ENCODE measurements at regions not wholly inside any gene's neighbourhood (a gene's known extent, or its start where the extent isn't known, plus 50 kb on each side); places are given as distances from the start of the nearest gene placed in this dataset.
A peak's percentile ranks its signal among the peaks of the same experiment; 100 is the strongest.

- Histone ChIP-seq H3K27ac (no peak overlapping the region), H3K4me1 (no peaks in the 10 kb centered on the region), H3K4me2 (no peak overlapping the region), H3K9me3 (replicated peaks in 1 of 11) (no peaks in the 10 kb centered on the region; a peak in 1 of 22 replicates), H3K9ac (no peak overlapping the region), H3K27me3 (no peaks in the 10 kb centered on the region), H3K36me3 (no peaks in the 10 kb centered on the region), H4K20me1 (no peaks in the 10 kb centered on the region), H3K4me3 (no peak overlapping the region)
- no peak for TF ChIP-seq Cebpa-rat (IDR thresholded peaks at IDR 0.05)
Measured at GRCh38 chr3:160088492-160089137, 100.0 kb downstream of the IL12A start.

DNA sequence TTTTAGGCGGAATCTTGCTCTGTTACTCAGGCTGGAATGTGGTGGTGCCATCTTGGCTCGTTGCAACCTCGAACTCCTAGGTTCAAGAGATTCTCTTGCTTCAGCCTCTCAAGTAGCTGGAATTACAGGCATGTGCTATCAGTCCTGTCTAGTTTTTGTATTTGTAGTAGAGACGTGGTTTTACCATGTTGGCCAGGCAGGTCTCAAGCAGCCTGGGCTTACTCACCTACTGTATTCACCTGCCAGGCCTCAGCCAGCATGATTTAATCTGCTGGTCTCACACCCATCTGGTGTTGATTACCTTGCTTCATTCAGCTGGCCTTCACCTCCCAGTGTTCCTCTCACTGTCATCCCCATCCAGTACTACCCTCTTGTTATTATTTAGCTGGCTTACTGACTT is 102.0 kb downstream of the IL12A start:
- Histone ChIP-seq H3K9me3 (replicated peaks in 1 of 11) (no peaks in the 10 kb centered on the region; a peak in 1 of 22 replicates), H3K4me2 (no peak overlapping the region), H4K20me1 (no peaks in the 10 kb centered on the region), H3K9ac (no peak overlapping the region), H3K4me1 (no peaks in the 10 kb centered on the region), H3K36me3 (no peaks in the 10 kb centered on the region), H3K4me3 (no peak overlapping the region), H3K27ac (no peak overlapping the region), H3K27me3 (no peaks in the 10 kb centered on the region)
- TF ChIP-seq Cebpa-rat (IDR thresholded peaks at IDR 0.05): no peak

GRCh38 chr3:160091441-160091840 is 102.8 kb downstream of the IL12A start:
- Histone ChIP-seq H3K9ac (no peak overlapping the region), H3K36me3 (no peaks in the 10 kb centered on the region), H3K27ac (no peak overlapping the region), H4K20me1 (no peaks in the 10 kb centered on the region), H3K4me3 (no peak overlapping the region), H3K4me2 (no peak overlapping the region), H3K9me3 (replicated peaks in 1 of 11) (no peaks in the 10 kb centered on the region; a peak in 1 of 22 replicates), H3K4me1 (no peaks in the 10 kb centered on the region), H3K27me3 (no peaks in the 10 kb centered on the region)
- TF ChIP-seq Cebpa-rat (IDR thresholded peaks at IDR 0.05): no peak

GRCh38 chr3:160092760-160093159 is 104.1 kb downstream of the IL12A start:
- TF ChIP-seq Cebpa-rat (IDR thresholded peaks at IDR 0.05): no peak
- no peak overlapping the region for H3K27ac ChIP-seq
- no peaks in the 10 kb centered on the region for H3K36me3 ChIP-seq
- no peaks in the 10 kb centered on the region for H3K27me3 ChIP-seq
- peaks cover 0 to 5% (median under 1%) of the 10 kb centered on the region in 10 experiments; a peak in 9 of 20 replicates for H3K4me1 ChIP-seq
- no peak overlapping the region for H3K4me2 ChIP-seq
- H3K9me3 ChIP-seq (replicated peaks in 1 of 11): no peaks in the 10 kb centered on the region; a peak in 1 of 22 replicates
- H4K20me1 ChIP-seq: no peaks in the 10 kb centered on the region
- no peak overlapping the region for H3K4me3 ChIP-seq
- no peak overlapping the region for H3K9ac ChIP-seq

DNA sequence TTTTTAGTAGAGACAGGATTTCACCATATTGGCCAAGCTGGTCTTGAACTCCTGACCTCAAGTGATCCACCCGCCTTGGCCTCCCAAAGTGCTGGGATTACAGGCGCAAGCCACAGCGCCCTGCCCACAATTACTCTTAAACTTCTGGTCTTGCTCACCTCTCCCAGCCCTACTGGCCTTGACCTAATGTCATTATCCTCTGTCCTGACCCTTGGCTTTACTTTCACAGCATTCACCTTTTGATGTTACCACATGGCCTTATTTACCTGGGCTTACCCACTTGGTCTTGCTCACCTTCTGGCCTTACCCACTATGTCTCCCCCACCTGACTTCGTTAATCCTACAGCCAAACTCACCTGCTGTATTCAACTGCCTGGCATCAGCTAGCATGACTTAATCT is 105.9 kb downstream of the IL12A start:
- no peak for TF ChIP-seq Cebpa-rat (IDR thresholded peaks at IDR 0.05)
- Histone ChIP-seq H3K4me2 (no peak overlapping the region), H3K36me3 (no peaks in the 10 kb centered on the region), H3K9ac (no peak overlapping the region), H4K20me1 (no peaks in the 10 kb centered on the region), H3K4me3 (no peak overlapping the region), H3K9me3 (replicated peaks in 1 of 11) (no peaks in the 10 kb centered on the region; a peak in 1 of 22 replicates), H3K4me1 (peaks cover 0 to 23% (median 16%) of the 10 kb centered on the region in 10 experiments; a peak in 15 of 20 replicates), H3K27ac (no peak overlapping the region), H3K27me3 (no peaks in the 10 kb centered on the region)

GRCh38 chr3:160097478-160097877 is 108.8 kb downstream of the IL12A start:
- Histone ChIP-seq H3K36me3 (no peaks in the 10 kb centered on the region), H3K4me3 (no peak overlapping the region), H3K9me3 (replicated peaks in 1 of 11) (no peaks in the 10 kb centered on the region), H3K4me1 (peaks cover 0 to 29% (median 20%) of the 10 kb centered on the region in 10 experiments; a peak in 15 of 20 replicates), H4K20me1 (no peaks in the 10 kb centered on the region), H3K27ac (no peak overlapping the region; a peak in 1 of 22 replicates), H3K9ac (no peak overlapping the region), H3K27me3 (no peaks in the 10 kb centered on the region), H3K4me2 (peak overlapping the region in 5 of 11 experiments; percentile 39 to 69 (median 58); a peak in 5 of 22 replicates)
- no peak for TF ChIP-seq Cebpa-rat (IDR thresholded peaks at IDR 0.05)

- Histone ChIP-seq H3K9me3 (replicated peaks in 1 of 11) (no peaks in the 10 kb centered on the region), H3K27me3 (no peaks in the 10 kb centered on the region), H3K4me2 (peak overlapping the region in 7 of 11 experiments; percentile 35 to 71 (median 58); a peak in 12 of 22 replicates), H3K9ac (no peak overlapping the region), H3K4me3 (no peak overlapping the region), H3K4me1 (peaks cover 0 to 29% (median 20%) of the 10 kb centered on the region in 10 experiments; a peak in 15 of 20 replicates), H3K27ac (peak overlapping the region in 4 of 11 experiments; percentile 18 to 35 (median 26); a peak in 5 of 22 replicates), H4K20me1 (no peaks in the 10 kb centered on the region), H3K36me3 (no peaks in the 10 kb centered on the region)
- no peak for TF ChIP-seq Cebpa-rat (IDR thresholded peaks at IDR 0.05)
Measured at GRCh38 chr3:160098261-160098908, 109.8 kb downstream of the IL12A start.

DNA sequence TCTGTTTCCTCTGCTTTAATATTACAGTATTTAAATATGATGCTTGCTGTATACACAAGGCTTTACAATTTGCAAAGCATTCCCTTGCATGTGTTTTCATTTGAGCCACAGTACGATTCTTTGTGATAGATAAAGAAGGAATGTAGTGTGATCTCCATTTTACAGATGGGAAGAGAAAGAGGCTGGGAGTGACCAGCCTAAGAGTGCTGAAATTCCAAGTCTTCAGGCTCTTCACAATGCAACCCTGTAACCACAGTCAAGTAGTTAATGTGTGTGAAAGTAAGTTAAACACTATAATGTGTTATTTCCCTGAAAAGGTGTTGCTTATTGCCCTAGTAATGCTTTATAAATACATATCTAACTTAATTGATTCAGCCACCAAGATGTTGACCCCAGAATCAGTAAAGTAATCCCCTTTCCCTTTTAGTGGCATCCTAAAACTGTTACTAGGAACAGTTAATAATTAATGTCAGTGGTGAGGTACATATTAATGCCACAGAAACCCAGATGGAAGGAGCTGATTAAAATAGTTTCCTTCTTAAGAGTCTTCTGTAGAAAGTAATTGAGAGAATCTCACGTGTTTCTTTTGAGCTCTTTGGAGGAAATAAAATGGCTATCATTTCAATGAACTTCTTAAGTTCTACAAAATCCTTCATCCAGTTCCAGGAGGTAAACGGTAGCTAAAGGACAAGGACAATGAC is 110.4 kb downstream of the IL12A start:
- Histone ChIP-seq H3K4me3 (no peak overlapping the region), H3K4me2 (peak overlapping the region in 6 of 11 experiments; percentile 47 to 80 (median 64); a peak in 11 of 22 replicates)
- TF ChIP-seq Cebpa-rat (IDR thresholded peaks at IDR 0.05): no peak

DNA sequence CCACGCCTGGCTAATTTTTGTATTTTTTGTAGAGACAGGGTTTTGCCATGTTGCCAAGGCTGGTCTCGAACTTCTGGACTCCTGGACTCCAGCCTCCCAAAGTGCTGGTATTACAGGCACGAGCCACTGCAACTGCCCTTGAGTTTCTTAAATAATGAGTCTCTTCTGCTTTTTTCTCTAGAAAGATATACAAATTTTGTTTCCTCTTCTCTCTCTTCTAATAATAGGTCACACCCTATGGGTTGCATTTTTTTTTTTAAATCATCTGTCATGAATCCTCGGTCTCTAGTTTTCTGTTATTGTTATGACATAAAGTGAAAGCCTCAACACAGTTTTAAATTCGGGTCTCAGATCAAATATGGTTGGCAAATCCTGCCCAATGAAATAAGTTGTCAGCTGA is 111.2 kb downstream of the IL12A start:
- no peak overlapping the region for H3K4me3 ChIP-seq
- peaks cover 0 to 30% (median 20%) of the 10 kb centered on the region in 10 experiments; a peak in 15 of 20 replicates for H3K4me1 ChIP-seq
- TF ChIP-seq Cebpa-rat (IDR thresholded peaks at IDR 0.05): no peak
- no peaks in the 10 kb centered on the region for H3K9me3 ChIP-seq (replicated peaks in 1 of 11)
- H4K20me1 ChIP-seq: no peaks in the 10 kb centered on the region
- H3K27ac ChIP-seq: peak overlapping the region in 4 of 11 experiments; percentile 6 to 38 (median 25); a peak in 4 of 22 replicates
- H3K27me3 ChIP-seq: no peaks in the 10 kb centered on the region
- H3K36me3 ChIP-seq: no peaks in the 10 kb centered on the region
- peak overlapping the region in 7 of 11 experiments; percentile 13 to 80 (median 57); a peak in 12 of 22 replicates for H3K4me2 ChIP-seq
- no peak overlapping the region for H3K9ac ChIP-seq

More for the DNA sequence above, 110.4 kb downstream of the IL12A start:
- Histone ChIP-seq H3K27me3 (no peaks in the 10 kb centered on the region), H3K4me1 (peaks cover 0 to 29% (median 20%) of the 10 kb centered on the region in 10 experiments; a peak in 15 of 20 replicates), H3K9me3 (replicated peaks in 1 of 11) (no peaks in the 10 kb centered on the region), H3K27ac (peak overlapping the region in 5 of 11 experiments; percentile 6 to 38 (median 28); a peak in 3 of 22 replicates), H3K36me3 (no peaks in the 10 kb centered on the region), H3K9ac (no peak overlapping the region), H4K20me1 (no peaks in the 10 kb centered on the region)
